WTC11 (cell line): ENCODE measurements at regions not wholly inside any gene's neighbourhood (a gene's known extent, or its start where the extent isn't known, plus 50 kb on each side); places are given as distances from the start of the nearest gene placed in this dataset.

Source experiments
- ATAC-seq: fragments of 200-7000 bp; cut with Tn5 transposase; 2 replicates; pipeline ENCODE4 v1.10.0; 2021; ENCODE audit warnings: mild to moderate bottlenecking, moderate library complexity
- CTCF ChIA-PET: fragments of 300-600 bp; sonication (Branson Sonifier 250); formaldehyde crosslinking; loops from one replicate; lab custom pipeline; 2021; ENCODE audit warnings: antibody characterized with exemption; lab: Charles Lee
- POLR2A ChIA-PET: fragments of 350-600 bp; sonication (Branson Sonifier 250); formaldehyde crosslinking; loops from one replicate; lab custom pipeline; 2021; ENCODE audit warnings: antibody characterized with exemption; lab: Charles Lee
- DNase-seq: peaks from one replicate; pipeline ENCODE4 v3.0.0; 2021; ENCODE audit warnings: low spot score
- H3K27ac Mint-ChIP-seq: 2 replicates; pipeline ENCODE4 v1.8.0; 2021; ENCODE audit warnings: mixed read lengths
- H3K27me3 Mint-ChIP-seq: 2 replicates; pipeline ENCODE4 v1.8.0; 2021; ENCODE audit warnings: low read depth, mild to moderate bottlenecking, moderate library complexity, mixed read lengths
- H3K36me3 Mint-ChIP-seq: 2 replicates; pipeline ENCODE4 v1.8.0; 2021; ENCODE audit warnings: mixed read lengths
- H3K4me1 Mint-ChIP-seq: 2 replicates; pipeline ENCODE4 v1.8.0; 2022; ENCODE audit warnings: mixed read lengths
- H3K4me3 Mint-ChIP-seq: 2 replicates; pipeline ENCODE4 v1.8.0; 2021; ENCODE audit warnings: mild to moderate bottlenecking, moderate library complexity, mixed read lengths
- H3K9me3 Mint-ChIP-seq: 2 replicates; pipeline ENCODE4 v1.8.0; 2021; ENCODE audit warnings: mixed read lengths
- AFF4 ChIP-seq: sonication (generic); formaldehyde crosslinking; IDR thresholded peaks from 2 replicates; pipeline ENCODE4 v1.8.1; 2023; ENCODE audit warnings: mild to moderate bottlenecking, missing genetic modification reagents, borderline replicate concordance
- CTCF ChIP-seq: fragments of 200-600 bp; IDR thresholded peaks from 2 replicates; pipeline ENCODE4 v1.8.0; 2022; ENCODE audit warnings: antibody characterized with exemption
- E2F4 ChIP-seq: sonication (generic); formaldehyde crosslinking; IDR thresholded peaks from 2 replicates; pipeline ENCODE4 v1.8.1; 2022; ENCODE audit warnings: low read depth, mild to moderate bottlenecking, moderate library complexity, missing genetic modification reagents, borderline replicate concordance
- MXD4 ChIP-seq: fragments of 250-450 bp; sonication (Bioruptor Pico); IDR thresholded peaks from 2 replicates; pipeline ENCODE4 v1.8.0; 2021; ENCODE audit warnings: mild to moderate bottlenecking, moderate library complexity, borderline replicate concordance
- MYBL2 ChIP-seq: sonication (generic); formaldehyde crosslinking; IDR thresholded peaks from 2 replicates; pipeline ENCODE4 v1.8.1; 2023; ENCODE audit warnings: mild to moderate bottlenecking, moderate library complexity, missing genetic modification reagents
- NFATC4 ChIP-seq: fragments of 250-450 bp; sonication (Bioruptor Pico); IDR thresholded peaks from 2 replicates; pipeline ENCODE4 v1.9.0; 2021; ENCODE audit warnings: mild to moderate bottlenecking
- NR2C2 ChIP-seq: sonication (generic); formaldehyde crosslinking; IDR thresholded peaks from 2 replicates; pipeline ENCODE4 v1.8.0; 2022; ENCODE audit warnings: mild to moderate bottlenecking, missing genetic modification reagents
- SOX15 ChIP-seq: fragments of 250-450 bp; sonication (Bioruptor Pico); IDR thresholded peaks from 2 replicates; pipeline ENCODE4 v1.9.0; 2021; ENCODE audit warnings: mild to moderate bottlenecking
- ZBTB43 ChIP-seq: sonication (generic); formaldehyde crosslinking; IDR thresholded peaks from 2 replicates; pipeline ENCODE4 v1.8.1; 2023; ENCODE audit warnings: mild to moderate bottlenecking, missing genetic modification reagents
- ZNF263 ChIP-seq: sonication (generic); formaldehyde crosslinking; IDR thresholded peaks from 2 replicates; pipeline ENCODE4 v1.8.1; 2022; ENCODE audit warnings: low read depth, mild to moderate bottlenecking, moderate library complexity, missing genetic modification reagents
- ZNF396 ChIP-seq: fragments of 250-450 bp; sonication (Bioruptor Pico); IDR thresholded peaks from 2 replicates; pipeline ENCODE4 v1.8.0; 2021; ENCODE audit warnings: mild to moderate bottlenecking, moderate library complexity, borderline replicate concordance
- ZNF416 ChIP-seq: fragments of 250-450 bp; sonication (Bioruptor Pico); IDR thresholded peaks from 2 replicates; pipeline ENCODE4 v1.9.0; 2021; ENCODE audit warnings: mild to moderate bottlenecking, inconsistent platforms
- TF ChIP-seq, protein P1 (sequence below): fragments of 250-450 bp; sonication (Bioruptor Pico); conservative IDR thresholded peaks from 2 replicates; pipeline ENCODE4 v1.9.0; 2021; ENCODE audit warnings: mild to moderate bottlenecking
- TF ChIP-seq, protein P2 (sequence below): sonication (generic); formaldehyde crosslinking; IDR thresholded peaks from 2 replicates; pipeline ENCODE4 v1.8.0; 2023; ENCODE audit warnings: mild to moderate bottlenecking, missing genetic modification reagents

- no peak for TF ChIP-seq AFF4 (CRISPR knock-in tag)
- TF ChIP-seq, all 79 proteins: peak for 0
Measured at GRCh38 chr2:144679942-144680341, 160.0 kb upstream of the ZEB2 start (continued).

GRCh38 chr2:144678736-144679135, 158.8 kb upstream of the ZEB2 start:
- no peaks in the 10 kb centered on the region for H3K9me3 Mint-ChIP-seq
- no peaks in the 10 kb centered on the region for H3K27me3 Mint-ChIP-seq
- no peak overlapping the region for H3K4me3 Mint-ChIP-seq
- POLR2A ChIA-PET, result no interaction called here
- no peak overlapping the region for H3K27ac Mint-ChIP-seq
- CTCF ChIA-PET, result no interaction called here
- TF ChIP-seq E2F4 (no peak), CTCF (no peak), NFATC4 (CRISPR knock-in tag) (no peak), ZNF263 (CRISPR knock-in tag) (no peak), NR2C2 (CRISPR knock-in tag) (no peak), MXD4 (CRISPR knock-in tag) (no peak), ZBTB43 (CRISPR knock-in tag) (no peak), ZNF396 (CRISPR knock-in tag) (no peak), ZNF416 (no peak), SOX15 (CRISPR knock-in tag) (no peak), MYBL2 (CRISPR knock-in tag) (no peak)
- TF ChIP-seq, protein P1, sequence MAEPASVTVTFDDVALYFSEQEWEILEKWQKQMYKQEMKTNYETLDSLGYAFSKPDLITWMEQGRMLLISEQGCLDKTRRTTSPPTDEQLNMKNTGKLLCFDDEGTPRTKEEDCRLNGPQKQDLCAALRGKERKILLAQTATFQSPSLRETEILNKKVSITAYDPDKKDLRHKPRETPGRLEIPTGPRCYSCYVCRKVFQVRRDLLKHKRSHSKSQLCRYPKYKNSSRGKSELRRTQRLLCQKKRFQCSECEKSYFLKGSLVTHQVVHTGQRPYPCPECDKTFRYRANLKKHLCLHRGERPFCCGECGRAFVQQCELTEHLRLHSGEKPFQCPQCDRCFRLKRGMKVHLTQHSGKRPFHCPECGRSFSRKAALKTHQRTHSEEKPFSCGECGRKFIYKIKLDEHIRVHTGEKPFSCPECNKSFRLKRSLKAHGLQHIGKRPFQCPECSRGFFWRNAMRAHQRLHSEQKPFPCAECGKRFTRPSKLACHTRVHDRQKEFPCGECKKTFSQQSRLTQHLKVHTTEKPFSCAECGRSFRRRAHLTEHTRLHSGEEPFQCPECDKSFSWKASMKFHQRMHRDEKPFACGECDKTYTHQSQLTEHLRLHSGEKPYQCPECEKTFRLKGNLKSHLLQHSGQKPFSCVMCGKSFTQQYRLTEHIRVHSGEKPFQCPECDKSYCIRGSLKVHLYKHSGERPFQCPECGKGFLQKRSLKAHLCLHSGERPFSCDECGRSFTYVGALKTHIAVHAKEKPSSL (CRISPR knock-in tag), result no peak
- TF ChIP-seq, protein P2, sequence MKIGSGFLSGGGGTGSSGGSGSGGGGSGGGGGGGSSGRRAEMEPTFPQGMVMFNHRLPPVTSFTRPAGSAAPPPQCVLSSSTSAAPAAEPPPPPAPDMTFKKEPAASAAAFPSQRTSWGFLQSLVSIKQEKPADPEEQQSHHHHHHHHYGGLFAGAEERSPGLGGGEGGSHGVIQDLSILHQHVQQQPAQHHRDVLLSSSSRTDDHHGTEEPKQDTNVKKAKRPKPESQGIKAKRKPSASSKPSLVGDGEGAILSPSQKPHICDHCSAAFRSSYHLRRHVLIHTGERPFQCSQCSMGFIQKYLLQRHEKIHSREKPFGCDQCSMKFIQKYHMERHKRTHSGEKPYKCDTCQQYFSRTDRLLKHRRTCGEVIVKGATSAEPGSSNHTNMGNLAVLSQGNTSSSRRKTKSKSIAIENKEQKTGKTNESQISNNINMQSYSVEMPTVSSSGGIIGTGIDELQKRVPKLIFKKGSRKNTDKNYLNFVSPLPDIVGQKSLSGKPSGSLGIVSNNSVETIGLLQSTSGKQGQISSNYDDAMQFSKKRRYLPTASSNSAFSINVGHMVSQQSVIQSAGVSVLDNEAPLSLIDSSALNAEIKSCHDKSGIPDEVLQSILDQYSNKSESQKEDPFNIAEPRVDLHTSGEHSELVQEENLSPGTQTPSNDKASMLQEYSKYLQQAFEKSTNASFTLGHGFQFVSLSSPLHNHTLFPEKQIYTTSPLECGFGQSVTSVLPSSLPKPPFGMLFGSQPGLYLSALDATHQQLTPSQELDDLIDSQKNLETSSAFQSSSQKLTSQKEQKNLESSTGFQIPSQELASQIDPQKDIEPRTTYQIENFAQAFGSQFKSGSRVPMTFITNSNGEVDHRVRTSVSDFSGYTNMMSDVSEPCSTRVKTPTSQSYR, result no peak
- H3K36me3 Mint-ChIP-seq, result no peaks in the 10 kb centered on the region
- peaks cover 9% of the 10 kb centered on the region for H3K4me1 Mint-ChIP-seq
- DNase-seq (no peak), ATAC-seq (no peak)
